A549 (cell line): ENCODE measurements at regions not wholly inside any gene's neighbourhood (a gene's known extent, or its start where the extent isn't known, plus 50 kb on each side); places are given as distances from the start of the nearest gene placed in this dataset.

ENCODE experiments used
- ATAC-seq, 2 experiments: fragments of 200-7000 bp in 1 of 2; fragments of >200 bp in 1 of 2; cut with Nextera tagmentation in 1 of 2; cut with Tn5 transposase in 1 of 2; 3 replicates each; pipeline versions ENCODE4 v1.8.0 to v1.9.1; 2018 to 2020; ENCODE audit warnings: mild to moderate bottlenecking in 1 of 2, moderate library complexity in 1 of 2
- CTCF ChIA-PET: fragments of 300-600 bp; sonication (Branson Sonifier 250); formaldehyde crosslinking; extraction: SDS; loops from one replicate; lab custom pipeline; 2021; ENCODE audit warnings: antibody characterized with exemption, inconsistent platforms; lab: Yijun Ruan, JAX
- POLR2A ChIA-PET: fragments of 350-600 bp; formaldehyde crosslinking; extraction: SDS; loops from one replicate; lab custom pipeline; 2021; ENCODE audit warnings: antibody characterized with exemption, inconsistent platforms; lab: Yijun Ruan, JAX
- DNase-seq, 2 experiments: peaks; one replicate each; pipeline versions ENCODE4 v3.0.0 to v3.0.0-alpha.2; 2011 to 2016; ENCODE audit warnings: low read depth in 1 of 2, low spot score in 1 of 2
- FAIRE-seq: peaks from 2 replicates; lab custom pipeline; 2011; peaks lifted over from hg19 to GRCh38; lab: Jason Lieb, UNC
- H3K27ac ChIP-seq, 2 experiments: fragments of >200 bp; sonication (Bioruptor Twin); formaldehyde crosslinking; 3 replicates each; pipeline ENCODE4 v1.5.1; 2016 to 2017
- H3K4me1 ChIP-seq: fragments of >200 bp; sonication (Bioruptor Twin); formaldehyde crosslinking; 3 replicates; pipeline ENCODE4 v1.6.1; 2016
- H3K4me2 ChIP-seq: fragments of >200 bp; sonication (Bioruptor Twin); formaldehyde crosslinking; 3 replicates; pipeline ENCODE4 v1.6.1; 2016
- H3K4me3 ChIP-seq: fragments of >200 bp; sonication (Bioruptor Twin); formaldehyde crosslinking; 3 replicates; pipeline ENCODE4 v1.5.1; 2016
- H3K9me3 ChIP-seq: fragments of >200 bp; sonication (Bioruptor Twin); formaldehyde crosslinking; 3 replicates; pipeline ENCODE4 v1.6.1; 2016
- CBX8 ChIP-seq: fragments of 200-600 bp; sonication (generic); IDR thresholded peaks from 2 replicates; pipeline ENCODE4 v1.6.1; 2016
- CHD2 ChIP-seq: fragments of 150-350 bp; IDR thresholded peaks from 2 replicates; pipeline ENCODE4 v1.6.1; 2014; ENCODE audit warnings: low read length; ENCODE audit not compliant: partially characterized antibody
- EP300 ChIP-seq, 2 experiments: fragments of >200 bp; sonication (Bioruptor Twin); formaldehyde crosslinking; IDR thresholded peaks; 2 replicates in 1 of 2; 3 replicates in 1 of 2; pipeline ENCODE4 v1.6.1; 2016 to 2017
- ESRRA ChIP-seq: fragments of 150-350 bp; IDR thresholded peaks from 2 replicates; pipeline ENCODE4 v1.6.1; 2014; ENCODE audit warnings: mild to moderate bottlenecking, low read length, borderline replicate concordance
- FOSL2 ChIP-seq, 2 experiments: fragments of 450-650 bp in 1 of 2; fragments of >200 bp in 1 of 2; sonication (Bioruptor Twin) in 1 of 2; formaldehyde crosslinking; IDR thresholded peaks; 2 replicates each; pipeline versions ENCODE4 v1.5.0 to v1.6.1; 2016 to 2020; ENCODE audit warnings: mild to moderate bottlenecking in 1 of 2, moderate library complexity in 1 of 2
- FOXS1 ChIP-seq: fragments of 250-450 bp; sonication (Bioruptor Pico); IDR thresholded peaks from 2 replicates; pipeline ENCODE4 v1.5.0; 2020; ENCODE audit warnings: mild to moderate bottlenecking, moderate library complexity
- GATA3 ChIP-seq: IDR thresholded peaks from 2 replicates; pipeline ENCODE4 v1.6.1; 2012; ENCODE audit warnings: borderline replicate concordance
- HEYL ChIP-seq: fragments of 250-450 bp; sonication (Bioruptor Pico); IDR thresholded peaks from 2 replicates; pipeline ENCODE4 v1.8.0; 2021; ENCODE audit warnings: mild to moderate bottlenecking, moderate library complexity
- HOXA7 ChIP-seq: fragments of 250-450 bp; sonication (Bioruptor Pico); IDR thresholded peaks from 2 replicates; pipeline ENCODE4 v1.5.0; 2020; ENCODE audit warnings: mild to moderate bottlenecking, moderate library complexity
- HOXB13 ChIP-seq: fragments of 250-450 bp; sonication (Bioruptor Pico); IDR thresholded peaks from 2 replicates; pipeline ENCODE4 v1.5.0; 2020; ENCODE audit warnings: low read depth, mild to moderate bottlenecking, moderate library complexity
- HOXB5 ChIP-seq: fragments of 250-450 bp; sonication (Bioruptor Pico); IDR thresholded peaks from 2 replicates; pipeline ENCODE4 v1.5.0; 2020; ENCODE audit warnings: mild to moderate bottlenecking, moderate library complexity
- MAZ ChIP-seq: fragments of 150-350 bp; IDR thresholded peaks from 2 replicates; pipeline ENCODE4 v1.6.1; 2014; ENCODE audit warnings: antibody characterized with exemption, low read depth, low read length, borderline replicate concordance
- MYC ChIP-seq: IDR thresholded peaks from 2 replicates; pipeline ENCODE4 v1.6.1; 2012; ENCODE audit warnings: mild to moderate bottlenecking, inconsistent platforms, low read length, improper control_type of control experiment, borderline replicate concordance
- RARB ChIP-seq: fragments of 250-450 bp; sonication (Bioruptor Pico); IDR thresholded peaks from 2 replicates; pipeline ENCODE4 v1.8.0; 2021; ENCODE audit warnings: mild to moderate bottlenecking, moderate library complexity
- REST ChIP-seq: fragments of 200-600 bp; sonication (generic); IDR thresholded peaks from 2 replicates; pipeline ENCODE4 v1.6.1; 2016; ENCODE audit warnings: antibody characterized with exemption, mild to moderate bottlenecking, moderate library complexity
- SREBF2 ChIP-seq: fragments of 450-650 bp; IDR thresholded peaks from 2 replicates; pipeline ENCODE4 v1.6.1; 2014; ENCODE audit warnings: mild to moderate bottlenecking, moderate library complexity
- TFCP2L1 ChIP-seq: fragments of 250-450 bp; sonication (Bioruptor Pico); IDR thresholded peaks from 2 replicates; pipeline ENCODE4 v1.5.0; 2021; ENCODE audit warnings: mild to moderate bottlenecking
- ZC3H11A ChIP-seq: fragments of 450-650 bp; IDR thresholded peaks from 2 replicates; pipeline ENCODE4 v1.6.1; 2014; ENCODE audit warnings: antibody characterized with exemption, mild to moderate bottlenecking
- ZNF302 ChIP-seq: fragments of 250-450 bp; sonication (Bioruptor Pico); IDR thresholded peaks from 2 replicates; pipeline ENCODE4 v1.9.0; 2021; ENCODE audit warnings: inconsistent platforms, mild to moderate bottlenecking, moderate library complexity
- WGBS: methylation state at CpG from one replicate; pipeline ENCODE4 v1.1.6; 2017; ENCODE audit errors: missing lambda C conversion rate; 5-methylcytosine and 5-hydroxymethylcytosine counted together
- TF ChIP-seq, protein P1 (sequence below): fragments of 150-350 bp; IDR thresholded peaks from 2 replicates; pipeline ENCODE4 v1.6.1; 2014; ENCODE audit warnings: low read depth, mild to moderate bottlenecking, low read length
- TF ChIP-seq, protein P2 (sequence below): fragments of 450-650 bp; IDR thresholded peaks from 2 replicates; pipeline ENCODE4 v1.6.1; 2014; ENCODE audit warnings: antibody characterized with exemption

DNA sequence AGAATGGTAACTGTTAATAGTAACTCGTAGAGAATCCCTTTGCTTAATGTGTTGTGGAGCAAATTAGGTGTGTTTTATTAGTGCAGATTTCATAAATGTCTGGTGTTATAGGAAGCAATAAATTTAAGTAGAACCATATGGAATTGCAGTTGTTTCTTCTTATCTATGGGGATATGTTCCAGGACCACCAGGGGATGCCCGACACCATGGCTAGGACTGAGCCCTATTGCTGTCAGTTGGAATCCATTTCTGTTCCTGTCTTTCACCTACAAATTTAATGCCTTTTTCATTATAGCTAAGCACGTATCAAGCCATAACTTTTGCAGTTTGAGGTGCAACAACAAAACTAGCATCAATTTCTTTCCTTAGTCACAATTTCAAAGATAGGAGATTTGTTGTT lies 72.5 kb downstream of the DDIT4L start:
- CTCF ChIA-PET = no interaction called here
- TF ChIP-seq REST = no peak
- no peak for TF ChIP-seq HOXB5 (CRISPR knock-in tag)
- TF ChIP-seq GATA3 = no peak
- TF ChIP-seq TFCP2L1 (CRISPR knock-in tag) = no peak
- TF ChIP-seq ZC3H11A = no peak
- TF ChIP-seq RARB = no peak
- TF ChIP-seq HOXB13 (CRISPR knock-in tag) = no peak
- no peak for TF ChIP-seq HEYL (CRISPR knock-in tag)
- TF ChIP-seq ZNF302 (CRISPR knock-in tag) = no peak
- no peak for TF ChIP-seq FOSL2 (IDR thresholded peaks at IDR 0.05)
- TF ChIP-seq FOSL2 (CRISPR knock-in tag; IDR thresholded peaks at IDR 0.05) = no peak
- no peak for TF ChIP-seq CHD2
- TF ChIP-seq FOXS1 (CRISPR knock-in tag) = no peak
- TF ChIP-seq MAZ = no peak
- no peak for ATAC-seq
- Histone ChIP-seq H3K4me3 (no peak overlapping the region), H3K4me1 (no peaks in the 10 kb centered on the region), H3K4me2 (no peak overlapping the region), H3K27ac (no peak overlapping the region), H3K9me3 (no peaks in the 10 kb centered on the region)
- POLR2A ChIA-PET = no interaction called here
- WGBS = 55% methylated on average over 3 of the region's 3 CpGs
- FAIRE-seq = no peak
- no peak for DNase-seq

DNA sequence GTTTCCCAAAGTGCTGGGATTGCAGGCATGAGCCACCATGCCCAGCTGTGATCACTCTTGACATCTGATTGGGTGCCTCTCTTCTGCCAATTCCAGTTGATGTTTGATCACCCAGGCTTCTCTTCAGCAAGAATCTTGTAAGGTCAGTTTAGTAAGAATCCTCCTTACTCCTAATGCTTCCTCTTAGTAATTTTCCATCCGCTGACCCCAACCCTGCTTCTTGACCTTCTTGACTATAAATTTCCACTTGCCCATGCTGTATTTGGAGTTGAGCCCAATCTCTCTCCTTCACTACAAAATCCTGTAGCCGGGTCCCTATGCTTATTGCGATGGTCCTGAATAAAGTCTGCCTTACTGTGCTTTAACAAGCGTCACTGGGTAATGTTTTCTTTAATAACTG lies 75.4 kb downstream of the DDIT4L start:
- ChIA-PET POLR2A (no interaction called here), CTCF (no interaction called here)
- DNase-seq = no peak
- ATAC-seq = no peak
- WGBS = 64% methylated on average over 4 of the region's 4 CpGs
- Histone ChIP-seq H3K4me2 (no peak overlapping the region), H3K9me3 (no peaks in the 10 kb centered on the region), H3K27ac (no peak overlapping the region), H3K4me1 (no peaks in the 10 kb centered on the region), H3K4me3 (no peak overlapping the region)
- TF ChIP-seq, protein P1, sequence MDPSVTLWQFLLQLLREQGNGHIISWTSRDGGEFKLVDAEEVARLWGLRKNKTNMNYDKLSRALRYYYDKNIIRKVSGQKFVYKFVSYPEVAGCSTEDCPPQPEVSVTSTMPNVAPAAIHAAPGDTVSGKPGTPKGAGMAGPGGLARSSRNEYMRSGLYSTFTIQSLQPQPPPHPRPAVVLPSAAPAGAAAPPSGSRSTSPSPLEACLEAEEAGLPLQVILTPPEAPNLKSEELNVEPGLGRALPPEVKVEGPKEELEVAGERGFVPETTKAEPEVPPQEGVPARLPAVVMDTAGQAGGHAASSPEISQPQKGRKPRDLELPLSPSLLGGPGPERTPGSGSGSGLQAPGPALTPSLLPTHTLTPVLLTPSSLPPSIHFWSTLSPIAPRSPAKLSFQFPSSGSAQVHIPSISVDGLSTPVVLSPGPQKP = no peak
- TF ChIP-seq ESRRA (no peak), HOXA7 (CRISPR knock-in tag) (no peak), CBX8 (no peak), EP300 (IDR thresholded peaks at IDR 0.05) (no peak), MYC (no peak), HOXB13 (CRISPR knock-in tag) (no peak), SREBF2 (no peak), REST (no peak), ZNF302 (CRISPR knock-in tag) (no peak)
- TF ChIP-seq, protein P2, sequence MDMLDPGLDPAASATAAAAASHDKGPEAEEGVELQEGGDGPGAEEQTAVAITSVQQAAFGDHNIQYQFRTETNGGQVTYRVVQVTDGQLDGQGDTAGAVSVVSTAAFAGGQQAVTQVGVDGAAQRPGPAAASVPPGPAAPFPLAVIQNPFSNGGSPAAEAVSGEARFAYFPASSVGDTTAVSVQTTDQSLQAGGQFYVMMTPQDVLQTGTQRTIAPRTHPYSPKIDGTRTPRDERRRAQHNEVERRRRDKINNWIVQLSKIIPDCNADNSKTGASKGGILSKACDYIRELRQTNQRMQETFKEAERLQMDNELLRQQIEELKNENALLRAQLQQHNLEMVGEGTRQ = no peak
- FAIRE-seq = no peak
